HG02938 (cell line): ENCODE measurements at regions not wholly inside any gene's neighbourhood (a gene's known extent, or its start where the extent isn't known, plus 50 kb on each side); places are given as distances from the start of the nearest gene placed in this dataset.

Source experiments
- ATAC-seq: cut with Tn5 transposase; IDR thresholded peaks from one replicate; pipeline ENCODE4 v1.9.1; 2021; ENCODE audit warnings: mild to moderate bottlenecking, moderate library complexity; ENCODE audit not compliant: unreplicated experiment

DNA sequence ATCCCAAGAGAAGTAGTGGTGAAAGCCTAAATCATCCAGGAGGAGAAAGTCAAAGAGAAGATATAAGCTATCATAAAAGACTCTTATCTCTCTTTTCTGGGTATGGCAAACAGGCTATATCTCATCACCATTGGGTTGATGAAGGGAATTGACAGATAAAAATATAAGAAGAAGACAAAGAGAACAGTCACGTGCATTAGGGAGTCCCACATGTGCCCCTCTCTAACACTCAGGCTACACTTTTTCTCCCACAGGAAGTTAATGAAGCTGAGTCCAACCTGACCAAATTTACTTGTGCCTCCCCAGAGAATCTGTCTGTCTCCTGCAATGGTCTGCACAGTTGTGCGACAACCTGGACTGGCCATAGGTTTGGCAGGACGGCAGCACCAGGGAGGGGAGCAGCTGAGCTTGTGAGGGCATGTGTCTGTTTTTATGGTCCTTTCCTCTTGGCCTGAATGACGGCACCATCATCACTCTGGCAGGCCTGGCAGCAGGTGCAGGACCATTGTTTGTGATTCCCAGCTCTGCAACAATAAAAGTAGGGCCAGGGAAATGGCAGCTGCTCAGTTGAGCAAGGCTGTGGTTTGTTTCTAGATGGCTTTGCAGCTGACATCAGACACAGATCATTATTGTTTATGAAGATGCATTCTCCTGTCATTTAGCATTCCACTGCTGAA, 144.5 kb upstream of the MCHR2 start:
- no peak for ATAC-seq

DNA sequence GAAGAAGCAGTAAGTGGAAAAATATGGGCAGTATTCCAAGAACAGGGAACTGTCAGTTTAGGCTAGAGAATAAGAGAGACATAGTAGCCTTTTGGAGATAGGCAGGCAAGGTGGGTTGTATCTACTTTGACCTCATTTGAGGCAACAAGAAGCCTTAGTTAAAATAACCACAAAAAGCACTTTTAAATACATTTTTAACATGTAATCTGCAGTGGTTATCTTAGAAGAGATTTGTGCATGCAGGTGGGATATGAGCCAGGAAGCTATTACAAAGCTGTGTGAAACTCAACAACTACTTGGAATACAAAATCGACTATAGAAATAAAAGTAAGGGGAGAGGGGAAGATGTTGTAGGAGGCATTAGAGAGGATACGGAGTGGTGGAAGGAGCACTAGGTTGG, 143.7 kb upstream of the MCHR2 start:
- ATAC-seq, result no peak

DNA sequence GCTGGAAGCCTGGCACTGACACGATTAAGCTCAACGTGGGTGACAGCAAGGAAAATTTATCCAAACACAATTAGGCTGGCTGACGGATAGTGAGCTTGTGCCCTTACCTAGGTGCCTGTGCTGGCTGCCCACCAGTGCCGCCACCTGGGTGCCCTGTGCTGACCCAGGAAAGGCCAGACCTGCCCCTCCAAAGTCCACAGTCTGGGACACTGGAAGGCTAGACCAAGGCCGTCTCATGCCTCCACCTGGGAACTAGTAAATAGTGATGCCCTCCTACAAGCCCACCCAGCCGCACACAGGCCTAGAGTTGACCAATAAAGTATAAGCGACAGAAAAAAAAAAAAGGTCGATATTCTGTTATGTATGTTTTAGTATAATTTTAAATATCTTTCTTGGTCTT, 142.6 kb upstream of the MCHR2 start:
- ATAC-seq, result no peak

DNA sequence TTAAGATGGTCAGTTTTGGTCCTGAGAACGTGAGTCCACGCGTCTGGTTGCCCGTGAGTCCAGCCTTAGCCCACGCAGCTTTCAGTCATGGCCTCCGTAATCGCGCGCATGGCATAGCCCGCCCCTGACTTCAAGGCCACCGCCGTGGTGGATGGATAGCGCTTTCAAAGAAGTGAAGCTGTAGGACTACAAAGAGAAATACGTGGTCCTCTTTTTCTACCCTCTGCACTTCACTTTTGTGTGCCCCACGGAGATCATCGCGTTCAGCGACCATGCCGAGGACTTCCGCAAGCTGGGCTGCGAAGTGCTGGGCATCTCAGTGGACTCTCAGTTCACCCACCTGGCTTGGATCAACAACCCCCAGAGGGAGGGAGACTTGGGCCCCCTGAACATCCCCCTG, 142.0 kb upstream of the MCHR2 start:
- ATAC-seq, result no peak

DNA sequence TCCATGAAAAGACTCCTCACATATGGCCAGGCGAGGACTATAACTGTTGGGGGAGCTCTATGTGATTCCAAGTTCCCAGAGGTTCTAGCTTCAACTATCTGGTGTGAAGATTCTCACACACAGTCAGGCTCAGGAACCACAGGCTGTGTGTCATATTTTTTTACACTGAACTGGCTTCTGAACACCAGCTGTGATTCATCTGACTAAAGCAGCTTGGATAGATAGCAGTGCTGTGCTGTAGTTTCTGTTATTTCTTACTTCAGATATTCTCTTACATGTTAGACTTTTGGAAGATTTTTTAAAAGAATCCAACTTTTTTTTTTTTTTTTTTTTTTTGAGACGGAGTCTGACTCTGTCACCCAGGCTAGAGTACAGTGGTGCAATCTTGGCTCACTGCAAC, 140.7 kb upstream of the MCHR2 start:
- no peak for ATAC-seq

DNA sequence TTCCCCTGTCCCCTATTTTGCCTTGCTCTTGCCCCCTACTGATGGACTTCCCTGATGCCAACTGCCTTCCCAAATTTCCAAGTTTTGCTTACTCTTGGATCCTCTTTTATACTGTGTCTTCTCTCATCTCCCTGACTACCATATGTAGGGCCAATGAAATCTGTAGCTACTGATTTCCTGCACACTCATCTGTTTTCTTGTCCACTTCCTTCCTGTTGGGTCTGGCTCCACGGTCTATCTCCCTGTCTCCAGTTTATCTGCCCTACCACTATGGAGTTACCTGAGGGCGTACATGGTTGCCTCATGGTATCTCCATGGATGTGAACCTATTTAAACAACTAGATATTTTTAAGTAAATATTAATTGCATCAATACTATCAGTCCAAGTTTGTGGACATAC, 140.3 kb upstream of the MCHR2 start:
- ATAC-seq, result no peak

DNA sequence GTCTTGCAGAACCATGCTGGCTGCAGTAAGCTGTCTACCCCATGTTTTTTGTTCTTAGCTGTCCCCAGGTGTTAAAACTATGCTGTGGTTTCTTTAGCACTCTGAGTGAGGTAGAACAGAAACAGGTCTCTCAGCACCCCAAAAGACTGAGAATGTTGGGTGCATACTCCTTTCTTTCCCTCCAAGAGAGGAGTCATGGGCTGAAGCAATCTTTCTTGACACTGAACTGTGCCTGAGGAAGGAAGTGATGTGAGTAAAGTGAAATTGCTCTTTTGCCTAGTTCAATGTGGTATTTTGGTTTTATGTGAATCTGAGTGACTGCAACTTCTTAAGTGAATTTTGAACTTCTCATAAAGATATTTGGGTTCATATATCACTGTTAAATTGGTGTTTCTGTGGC, 138.0 kb upstream of the MCHR2 start:
- no peak for ATAC-seq

DNA sequence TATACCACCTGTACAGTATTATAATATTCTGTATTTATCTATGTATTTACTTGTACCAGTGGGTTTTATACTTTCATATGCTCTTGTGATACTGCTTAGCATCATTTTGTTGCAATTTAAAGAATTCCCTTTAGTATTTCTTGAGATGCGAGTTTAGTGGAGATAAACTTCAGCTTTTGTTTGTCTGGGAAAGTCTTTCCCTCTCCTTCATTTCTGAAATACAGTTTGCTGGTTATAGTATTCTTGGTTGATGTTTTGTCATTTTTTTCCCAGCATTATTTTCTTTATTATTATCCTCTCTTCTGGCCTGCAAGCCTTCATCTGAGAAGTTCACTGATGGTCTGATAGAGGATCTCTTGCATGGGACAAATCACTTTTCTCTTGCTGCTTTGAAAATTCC, 136.6 kb upstream of the MCHR2 start:
- no peak for ATAC-seq

DNA sequence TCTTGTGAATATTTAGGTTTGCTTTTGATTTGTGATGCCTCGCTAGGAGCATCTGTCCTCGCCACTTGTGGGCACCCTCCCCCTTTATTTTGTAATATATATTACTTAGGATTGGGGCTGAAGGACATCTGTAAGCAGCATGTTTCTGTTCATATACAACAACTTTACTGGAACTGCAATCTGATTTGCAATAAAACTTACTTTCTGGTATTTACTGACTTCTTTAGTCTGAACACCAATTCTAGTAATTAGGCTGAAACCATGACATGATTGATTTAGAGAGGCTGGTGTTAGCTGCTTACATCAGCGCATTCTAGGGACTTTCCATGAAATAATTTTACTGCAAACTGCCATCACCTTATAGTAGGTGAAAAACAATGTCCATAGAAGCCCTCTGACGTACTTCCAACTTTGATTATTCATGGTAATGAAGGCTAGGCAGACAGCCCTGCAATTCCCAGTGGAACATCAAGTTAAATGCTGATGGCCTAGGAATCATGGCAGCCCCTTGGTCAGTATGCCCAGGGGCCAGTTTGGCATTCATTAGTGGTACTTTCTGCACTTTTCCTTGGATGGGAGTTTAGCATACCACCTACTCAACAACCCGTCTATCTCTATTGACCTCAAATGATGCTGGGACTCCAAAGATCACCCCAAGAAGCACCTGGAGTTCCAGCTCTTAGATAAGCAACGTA, 132.9 kb upstream of the MCHR2 start:
- ATAC-seq, result no peak

DNA sequence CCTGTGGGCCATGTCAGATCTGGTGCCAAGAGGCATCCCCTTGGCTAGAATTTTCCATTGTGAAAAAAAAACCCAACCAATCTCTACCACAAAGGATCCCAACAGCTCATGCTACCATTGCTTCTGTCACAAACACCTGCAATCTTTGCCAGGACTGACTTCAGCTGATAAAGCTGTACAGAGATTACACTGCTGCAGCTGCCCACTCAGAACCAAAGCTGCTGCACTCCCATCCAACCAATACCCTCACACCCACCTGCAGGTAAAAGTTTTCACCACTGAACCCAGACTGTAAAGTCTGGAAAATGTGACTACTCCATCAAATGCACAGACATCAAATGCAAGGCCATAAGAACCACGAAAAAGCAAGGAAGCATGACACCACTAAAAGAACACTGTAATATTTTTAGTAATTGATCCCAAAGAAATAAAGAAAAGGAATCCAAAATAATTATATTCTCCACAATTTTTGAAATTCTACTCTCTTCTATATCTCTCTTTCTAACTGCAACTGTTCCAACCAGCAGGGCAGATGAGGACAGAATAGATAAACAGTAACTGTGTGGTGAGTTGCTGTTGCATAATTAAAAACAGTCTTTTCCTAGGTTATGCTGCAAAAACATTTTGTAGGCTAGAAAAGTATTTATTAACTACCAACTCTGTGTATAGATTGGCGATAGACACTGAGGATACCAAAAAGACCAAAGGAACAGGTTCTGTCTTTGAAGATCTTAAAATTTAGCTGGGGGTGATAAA, 128.0 kb upstream of the MCHR2 start:
- no peak for ATAC-seq

DNA sequence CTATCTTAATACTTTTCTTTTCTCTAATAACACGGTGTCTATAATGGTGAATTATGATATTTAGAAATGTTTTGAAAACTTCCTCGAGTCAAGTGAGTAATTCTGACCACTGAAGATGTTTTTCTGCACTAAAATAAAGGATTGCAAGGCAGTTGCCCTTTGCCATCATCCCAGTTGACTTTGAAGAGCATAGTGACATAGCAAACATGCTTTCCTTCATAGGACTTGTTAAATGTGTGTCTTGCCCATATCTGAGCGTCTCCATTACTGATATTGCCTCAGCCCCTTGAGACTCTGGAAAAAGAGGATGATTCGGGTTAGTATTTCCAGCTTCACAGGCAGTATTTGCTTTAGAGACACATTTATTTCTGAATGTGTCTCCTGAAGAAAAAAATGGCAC, 125.2 kb upstream of the MCHR2 start:
- no peak for ATAC-seq

DNA sequence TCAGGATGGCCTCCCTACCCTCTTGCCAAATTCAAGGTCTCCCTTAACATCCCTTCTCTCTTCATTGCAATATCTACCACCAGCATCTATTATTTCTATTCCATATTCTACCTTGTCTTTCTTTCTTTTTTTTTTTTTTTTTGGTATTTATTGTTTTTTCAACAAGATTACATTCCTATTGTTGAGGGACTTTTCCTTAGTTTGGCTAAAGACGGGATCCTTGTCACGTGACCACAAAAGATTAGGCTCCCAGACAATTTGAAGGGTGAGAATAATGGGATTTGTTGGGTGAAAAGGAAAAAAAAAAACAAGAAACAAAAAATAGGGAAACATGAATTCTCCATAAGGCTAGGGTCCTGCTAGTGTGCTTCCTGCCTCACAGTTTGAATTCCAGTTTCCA, 124.3 kb upstream of the MCHR2 start:
- ATAC-seq, result no peak

DNA sequence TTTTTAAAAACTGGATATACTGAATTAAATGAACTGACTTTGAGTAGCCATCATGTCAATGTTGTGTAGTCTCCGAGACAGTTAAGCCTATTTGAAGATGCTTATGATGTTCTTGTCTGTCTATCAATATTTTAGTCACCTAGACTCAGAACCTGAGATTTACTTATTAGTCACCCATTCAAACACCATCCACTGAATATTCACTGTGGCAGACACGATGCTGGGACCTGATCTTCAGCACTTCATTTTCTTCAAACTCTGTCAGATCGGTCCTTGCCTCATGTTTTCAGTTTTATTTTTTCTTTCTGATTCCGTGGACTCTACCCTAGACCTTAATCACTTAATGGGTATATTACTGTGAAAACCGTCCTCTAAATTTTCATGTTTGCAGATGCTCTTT, 123.7 kb upstream of the MCHR2 start:
- no peak for ATAC-seq

DNA sequence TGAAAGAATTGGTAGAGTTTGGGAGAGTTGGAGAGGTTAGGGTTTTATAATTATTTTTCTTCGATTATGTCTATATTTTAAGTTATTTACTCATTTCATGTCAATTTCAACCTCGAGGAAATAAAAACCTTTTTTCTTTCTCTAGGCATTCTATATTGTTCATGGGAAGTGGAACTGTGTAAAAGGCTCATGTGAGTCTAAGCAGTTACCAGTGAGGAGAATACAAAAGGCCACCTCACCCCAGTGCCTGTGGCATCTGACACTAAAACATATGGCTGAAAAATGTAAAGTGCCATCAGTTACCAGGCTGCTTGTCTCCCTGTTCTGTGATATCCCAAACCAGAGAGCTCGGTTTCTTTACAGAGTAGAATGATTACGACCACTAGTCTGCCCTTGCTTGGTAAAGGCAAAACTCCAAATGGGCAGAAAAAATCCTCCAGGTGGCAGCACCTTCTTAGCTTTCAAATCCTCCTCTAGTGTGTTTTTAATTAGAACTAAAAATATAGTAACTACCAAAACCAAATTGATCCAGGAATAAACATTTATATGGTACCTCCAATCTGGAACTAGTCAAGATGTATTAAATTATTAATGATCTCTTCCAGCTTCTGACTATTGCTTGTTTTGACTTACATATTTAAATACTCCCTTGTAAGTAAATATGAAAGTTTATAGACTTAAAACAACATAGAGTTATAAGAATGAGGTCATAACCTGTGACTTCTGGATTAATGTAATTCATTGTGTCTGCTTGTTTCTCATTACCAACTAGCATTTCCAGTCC, 122.6 kb upstream of the MCHR2 start:
- peak; percentile 75 for ATAC-seq

DNA sequence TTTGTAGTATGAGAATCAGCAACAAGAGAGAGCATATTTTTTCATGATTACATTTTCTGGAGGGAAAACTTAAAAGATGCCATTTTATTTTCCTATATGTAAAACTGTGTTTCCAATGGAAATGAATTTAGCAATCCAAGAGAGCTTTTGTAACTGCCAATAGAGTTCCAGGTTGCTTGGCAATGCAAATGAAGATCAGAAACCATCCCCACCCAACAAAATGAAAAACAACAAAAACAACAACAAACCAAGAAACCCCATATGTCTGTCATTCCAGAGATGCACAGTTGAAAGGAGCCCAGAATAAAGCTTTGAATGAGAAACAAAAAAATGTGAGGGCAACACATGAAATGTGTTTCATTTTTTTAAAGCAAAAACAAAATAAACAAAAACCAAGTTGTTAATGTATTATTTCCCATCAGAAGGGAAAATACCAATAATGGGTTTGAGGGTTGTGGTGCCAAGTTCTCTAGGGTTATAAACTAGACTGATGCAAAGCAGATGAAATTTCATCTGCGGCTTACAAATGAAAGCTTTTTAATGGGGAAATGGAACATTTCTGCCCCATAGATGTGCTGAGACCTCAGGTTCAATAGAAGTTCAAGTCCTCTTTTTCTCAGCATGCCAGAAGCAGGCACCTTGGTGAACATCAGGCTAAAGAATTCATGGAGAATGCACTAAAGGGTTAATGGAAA, 121.5 kb upstream of the MCHR2 start:
- no peak for ATAC-seq

DNA sequence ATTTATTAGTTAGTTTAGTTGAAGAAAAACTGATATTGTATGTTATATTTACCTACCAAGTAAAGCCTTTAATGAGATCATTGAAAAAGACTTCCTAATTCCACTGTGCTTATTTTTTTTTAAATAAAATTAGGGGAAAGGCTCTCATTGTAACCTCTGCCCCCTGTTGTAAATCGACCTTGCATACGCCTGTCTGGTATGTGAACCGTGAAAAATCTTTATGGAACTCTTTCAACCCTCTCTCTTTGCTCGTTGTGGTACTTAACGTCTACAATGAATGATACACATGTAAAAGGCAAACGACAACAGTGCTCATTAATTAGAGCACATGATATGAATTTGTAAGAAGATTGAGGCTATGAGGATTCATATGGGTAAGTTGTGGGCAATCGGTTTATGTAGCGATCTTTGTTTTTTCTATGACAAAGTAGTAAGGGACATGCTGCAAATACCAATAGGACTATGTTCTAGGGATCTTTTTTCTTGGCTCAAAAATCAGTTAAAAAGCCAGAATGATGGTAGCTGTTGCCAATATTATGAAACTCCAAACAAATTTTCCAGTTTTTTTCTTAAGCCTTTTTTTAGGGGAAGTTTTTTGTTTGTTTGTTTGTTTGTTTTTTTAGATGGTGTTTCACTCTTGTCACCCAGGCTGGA, 119.0 kb upstream of the MCHR2 start:
- no peak for ATAC-seq

DNA sequence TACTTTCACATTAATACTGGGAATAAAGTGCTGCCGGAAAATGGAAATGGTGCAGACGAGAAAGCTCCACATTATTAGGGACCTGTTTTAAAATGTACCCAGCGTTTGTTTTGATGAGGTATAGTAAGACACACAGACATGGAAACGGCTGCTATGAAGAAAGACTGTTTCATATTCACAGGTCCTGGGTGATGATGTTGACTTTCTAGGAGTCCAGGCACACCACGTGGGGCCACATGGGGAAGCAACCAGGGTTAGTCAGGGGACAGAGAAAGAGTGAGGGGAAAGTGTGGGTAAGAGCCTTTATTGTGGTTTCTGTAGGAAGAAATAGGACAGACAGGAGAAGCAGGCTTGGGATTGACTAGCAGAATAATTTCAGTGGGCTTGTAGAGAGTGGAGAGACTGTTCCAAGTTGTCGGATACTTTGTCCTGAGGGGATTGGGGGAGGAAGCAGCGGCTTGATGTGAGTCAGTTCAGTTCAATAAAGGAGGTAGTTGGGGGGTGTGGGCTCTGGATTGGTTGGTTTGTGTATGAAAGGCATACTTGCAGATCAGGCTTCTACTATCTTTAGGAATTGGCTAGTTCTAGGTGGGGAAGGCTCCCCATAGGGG, 112.0 kb upstream of the MCHR2 start:
- ATAC-seq, result no peak

DNA sequence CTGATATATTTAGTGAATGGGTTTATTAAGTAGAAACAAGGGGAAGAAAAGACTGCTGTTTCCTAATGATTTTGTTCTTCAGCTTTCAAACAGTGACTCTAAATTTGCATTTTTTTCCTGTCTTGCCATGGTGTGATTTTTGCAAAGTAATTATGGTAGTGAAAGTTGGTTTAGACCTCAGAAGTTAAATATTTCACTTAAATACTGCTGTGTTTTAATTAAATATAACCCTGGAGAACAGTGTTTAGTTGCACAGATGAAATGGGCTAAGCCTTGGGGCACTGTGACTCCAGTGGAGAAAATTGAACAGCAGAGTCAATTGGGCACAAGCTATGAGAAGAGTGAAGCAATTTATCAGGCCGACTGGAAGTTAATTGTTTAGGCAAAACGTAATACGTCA, 111.1 kb upstream of the MCHR2 start:
- ATAC-seq, result peak; percentile 64

DNA sequence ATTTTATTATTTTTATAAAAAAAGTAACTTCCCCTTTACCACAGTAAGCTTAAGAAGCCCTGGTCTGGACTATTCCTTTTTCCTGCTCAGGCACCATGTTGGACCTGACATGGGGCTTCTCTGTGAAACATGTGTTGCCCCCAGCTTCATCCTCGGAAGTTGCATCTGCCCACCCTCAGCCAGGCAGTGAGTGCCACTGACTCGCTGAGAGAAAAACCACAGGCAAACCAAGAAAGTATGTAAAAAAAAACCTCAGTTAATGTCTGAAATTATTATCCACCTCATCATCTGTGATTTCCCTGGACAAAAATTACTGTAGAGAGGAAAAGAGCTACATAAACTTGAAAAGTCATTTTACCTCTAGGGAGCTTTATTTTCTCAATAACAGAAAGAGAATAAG, 109.9 kb upstream of the MCHR2 start:
- no peak for ATAC-seq

DNA sequence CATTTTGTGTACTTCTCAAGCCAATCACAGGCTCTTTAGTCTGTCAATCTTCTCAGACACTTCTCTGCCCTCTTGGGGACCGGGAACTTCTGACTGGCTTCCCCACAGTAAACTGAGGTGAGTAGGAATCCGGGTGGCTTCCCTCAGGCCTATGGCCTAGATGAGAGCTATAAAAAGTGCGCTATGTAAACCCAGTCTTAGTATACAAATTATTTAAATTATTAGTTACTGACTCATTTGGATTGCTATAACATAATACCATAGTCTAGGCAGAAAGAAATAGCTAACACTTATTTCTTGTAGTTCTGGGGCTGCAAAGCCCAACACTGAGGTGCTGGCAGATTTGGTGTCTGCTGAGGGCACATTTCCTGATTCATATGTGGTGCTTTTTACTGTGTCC, 109.2 kb upstream of the MCHR2 start:
- ATAC-seq, result no peak
